ENCODE measurements at regions not wholly inside any gene's neighbourhood (a gene's known extent, or its start where the extent isn't known, plus 50 kb on each side); places are given as distances from the start of the nearest gene placed in this dataset.

GRCh38 chr10:120396228-120396627, 60.8 kb upstream of the PLPP4 start:
- Histone ChIP-seq H3K4me1 (no peaks in the 10 kb centered on the region), H3K9me3 (no peaks in the 10 kb centered on the region), H3K27ac (no peak overlapping the region), H3K36me3 (no peaks in the 10 kb centered on the region), H3K4me3 (no peak overlapping the region), H3K27me3 (no peaks in the 10 kb centered on the region)
- TF ChIP-seq CTCF (IDR thresholded peaks at IDR 0.05) (no peak), POLR2A (IDR thresholded peaks at IDR 0.05) (no peak), POLR2AphosphoS5 (IDR thresholded peaks at IDR 0.05) (no peak)
- intact Hi-C loops (cut with DNase I; ENCODE audit: low total_unique reads) = no loop called here
- DNase-seq (ENCODE audit: low spot score in 2 of 2) = no peak

GRCh38 chr10:120398180-120398579, 58.8 kb upstream of the PLPP4 start:
- no peak for DNase-seq (ENCODE audit: low spot score in 2 of 2)
- intact Hi-C loops (cut with DNase I; ENCODE audit: low total_unique reads) = no loop called here
- TF ChIP-seq POLR2A (IDR thresholded peaks at IDR 0.05) (no peak), CTCF (IDR thresholded peaks at IDR 0.05) (no peak), POLR2AphosphoS5 (IDR thresholded peaks at IDR 0.05) (no peak)

GRCh38 chr10:120400601-120401000, 56.4 kb upstream of the PLPP4 start:
- intact Hi-C loops (cut with DNase I; ENCODE audit: low total_unique reads) = no loop called here
- Histone ChIP-seq H3K36me3 (no peaks in the 10 kb centered on the region), H3K9me3 (no peaks in the 10 kb centered on the region), H3K27ac (no peak overlapping the region), H3K4me3 (no peak overlapping the region), H3K4me1 (no peaks in the 10 kb centered on the region), H3K27me3 (no peaks in the 10 kb centered on the region)
- no peak for DNase-seq (ENCODE audit: low spot score in 2 of 2)
- TF ChIP-seq POLR2AphosphoS5 (IDR thresholded peaks at IDR 0.05) = no peak
- no peak for TF ChIP-seq POLR2A (IDR thresholded peaks at IDR 0.05)
- TF ChIP-seq CTCF (IDR thresholded peaks at IDR 0.05) = no peak

More at GRCh38 chr10:120398180-120398579, 58.8 kb upstream of the PLPP4 start:
- Histone ChIP-seq H3K27ac (no peak overlapping the region), H3K36me3 (no peaks in the 10 kb centered on the region), H3K4me3 (no peak overlapping the region), H3K4me1 (no peaks in the 10 kb centered on the region), H3K9me3 (no peaks in the 10 kb centered on the region), H3K27me3 (no peaks in the 10 kb centered on the region)

GRCh38 chr10:120402147-120402766, 54.8 kb upstream of the PLPP4 start:
- intact Hi-C loops (cut with DNase I; ENCODE audit: low total_unique reads) = no loop called here
- no peak for DNase-seq (ENCODE audit: low spot score in 2 of 2)
- TF ChIP-seq POLR2A (IDR thresholded peaks at IDR 0.05) (no peak), POLR2AphosphoS5 (IDR thresholded peaks at IDR 0.05) (no peak)
- Histone ChIP-seq H3K4me3 (no peak overlapping the region), H3K4me1 (no peaks in the 10 kb centered on the region), H3K27ac (no peak overlapping the region), H3K27me3 (no peaks in the 10 kb centered on the region), H3K36me3 (no peaks in the 10 kb centered on the region), H3K9me3 (no peaks in the 10 kb centered on the region)

- Histone ChIP-seq H3K9me3 (no peaks in the 10 kb centered on the region), H3K27me3 (no peaks in the 10 kb centered on the region), H3K36me3 (no peaks in the 10 kb centered on the region), H3K27ac (no peak overlapping the region), H3K4me3 (no peak overlapping the region), H3K4me1 (no peaks in the 10 kb centered on the region)
- DNase-seq (ENCODE audit: low spot score in 2 of 2) = no peak
- TF ChIP-seq POLR2AphosphoS5 (IDR thresholded peaks at IDR 0.05) (no peak), POLR2A (IDR thresholded peaks at IDR 0.05) (no peak), CTCF (IDR thresholded peaks at IDR 0.05) (no peak)
- intact Hi-C loops (cut with DNase I; ENCODE audit: low total_unique reads) = no loop called here
Observed at GRCh38 chr10:120403109-120403508, 53.9 kb upstream of the PLPP4 start.

- no peak for DNase-seq (ENCODE audit: low spot score in 2 of 2)
- Histone ChIP-seq H3K9me3 (no peaks in the 10 kb centered on the region), H3K27me3 (no peaks in the 10 kb centered on the region), H3K4me3 (no peak overlapping the region), H3K27ac (no peak overlapping the region), H3K36me3 (no peaks in the 10 kb centered on the region), H3K4me1 (no peaks in the 10 kb centered on the region)
- TF ChIP-seq POLR2AphosphoS5 (IDR thresholded peaks at IDR 0.05) (no peak), CTCF (IDR thresholded peaks at IDR 0.05) (no peak), POLR2A (IDR thresholded peaks at IDR 0.05) (no peak)
- intact Hi-C loops (cut with DNase I; ENCODE audit: low total_unique reads) = no loop called here
Observed at GRCh38 chr10:120406376-120406775, 50.7 kb upstream of the PLPP4 start.
